HG03457 (cell line): ENCODE measurements at regions not wholly inside any gene's neighbourhood (a gene's known extent, or its start where the extent isn't known, plus 50 kb on each side); places are given as distances from the start of the nearest gene placed in this dataset.
"Not testable (repeated sequence)": the region's sequence is repeated elsewhere in the genome, so short reads cannot be mapped to it uniquely, and the experiment has no call there.

ENCODE experiments used
- ATAC-seq: cut with Tn5 transposase; IDR thresholded peaks from one replicate; pipeline ENCODE4 v1.9.1; 2021; ENCODE audit warnings: moderate number of reproducible peaks; ENCODE audit not compliant: unreplicated experiment

- not testable (repeated sequence) for ATAC-seq
Measured at GRCh38 chr4:97437998-97438705, 705.1 kb downstream of the STPG2 start.

GRCh38 chr4:97453186-97453585 lies 690.1 kb downstream of the STPG2 start:
- no peak for ATAC-seq

DNA sequence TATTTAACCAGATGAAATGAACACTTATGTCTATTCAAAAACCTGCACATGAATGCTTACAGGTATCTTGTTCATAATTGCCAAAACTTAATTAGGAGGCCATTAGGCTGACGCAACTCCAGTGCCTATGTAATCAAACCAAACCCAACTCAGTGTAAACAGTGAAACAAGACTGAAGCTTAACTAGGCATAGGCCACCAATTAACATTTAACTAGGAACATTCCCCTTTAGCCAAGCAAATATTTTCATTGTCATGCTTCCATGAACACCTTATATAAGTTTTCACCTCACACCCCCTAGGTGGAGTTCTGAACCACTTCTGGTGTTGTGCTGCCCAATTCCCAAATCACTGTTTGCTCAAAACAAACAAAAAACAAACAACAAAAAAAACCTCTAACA lies 686.0 kb downstream of the STPG2 start:
- no peak for ATAC-seq

DNA sequence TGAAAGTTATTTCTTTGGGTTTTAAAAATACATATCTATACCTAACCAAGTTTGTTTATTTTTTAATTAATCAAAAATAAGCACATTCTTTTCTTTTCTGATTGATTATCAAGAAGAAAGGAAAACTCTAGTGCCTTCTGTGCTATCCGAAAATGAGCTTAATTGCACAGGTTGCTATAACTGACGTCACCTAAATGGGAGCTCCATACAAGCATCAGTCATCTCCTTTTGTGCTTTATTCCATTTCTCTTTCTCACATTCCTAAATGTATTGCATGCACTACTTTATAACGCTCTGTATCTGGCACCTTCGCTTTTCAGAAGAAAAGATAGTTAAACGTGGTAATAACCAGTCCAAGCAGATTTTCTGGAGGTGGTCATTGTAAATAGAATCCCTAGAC lies 675.0 kb downstream of the STPG2 start:
- no peak for ATAC-seq

DNA sequence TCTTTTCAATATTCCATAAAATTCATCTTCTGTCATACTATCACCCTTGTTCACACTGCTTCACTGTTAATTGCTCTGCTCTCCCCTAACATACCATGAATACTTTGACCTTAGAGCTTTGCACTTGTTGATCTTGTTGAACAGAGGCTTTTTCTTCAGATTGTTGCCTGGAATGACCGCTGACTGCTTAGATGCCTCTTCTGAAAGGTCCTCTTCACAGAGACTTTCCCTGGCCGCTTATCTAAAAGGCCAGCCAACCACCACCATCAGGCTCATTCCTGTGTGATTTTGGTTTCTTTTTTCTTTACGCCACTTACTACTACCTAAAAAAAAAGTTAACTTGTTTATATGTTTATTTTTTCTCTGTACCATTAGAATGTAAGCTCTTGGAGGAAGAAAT lies 667.7 kb downstream of the STPG2 start:
- no peak for ATAC-seq

GRCh38 chr4:97477974-97478373 lies 665.3 kb downstream of the STPG2 start:
- no peak for ATAC-seq

- ATAC-seq: no peak
Measured at GRCh38 chr4:97479388-97479787, 663.9 kb downstream of the STPG2 start.

GRCh38 chr4:97491856-97492255 lies 651.4 kb downstream of the STPG2 start:
- ATAC-seq: no peak

DNA sequence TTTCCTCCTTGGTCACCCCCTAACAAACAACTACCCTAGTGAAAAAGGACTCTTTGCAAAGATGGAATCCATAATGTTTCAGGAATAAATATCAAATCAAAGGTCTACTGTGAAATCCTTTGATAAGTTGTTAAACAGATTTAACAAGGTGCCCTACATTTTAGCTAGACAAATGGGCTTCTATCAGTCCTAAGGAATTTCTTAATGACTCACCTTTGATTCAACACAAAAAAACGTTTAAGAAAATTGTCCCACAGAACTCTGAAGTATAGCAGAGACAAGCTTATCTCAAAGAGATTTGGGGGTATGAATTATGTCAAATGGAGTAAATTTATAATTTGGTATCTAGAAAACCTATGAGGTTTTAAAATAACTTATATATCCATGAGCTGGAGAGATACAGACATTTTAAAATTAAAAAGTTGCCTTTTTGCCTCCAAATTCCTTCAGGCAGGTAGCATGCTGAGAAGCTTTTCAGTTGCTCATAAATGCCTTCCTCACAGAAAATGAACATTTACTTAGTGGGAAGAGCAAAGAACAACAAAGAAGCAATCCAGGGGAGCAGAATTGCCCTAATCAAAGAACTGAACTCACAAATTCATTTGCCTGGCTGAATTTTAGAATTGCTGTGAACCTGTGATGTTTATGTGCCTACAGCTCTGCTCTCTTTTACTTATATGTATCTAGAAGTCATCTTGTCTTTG lies 649.3 kb downstream of the STPG2 start:
- no peak for ATAC-seq

- ATAC-seq: no peak
Measured at GRCh38 chr4:97496298-97496873, 646.9 kb downstream of the STPG2 start.

DNA sequence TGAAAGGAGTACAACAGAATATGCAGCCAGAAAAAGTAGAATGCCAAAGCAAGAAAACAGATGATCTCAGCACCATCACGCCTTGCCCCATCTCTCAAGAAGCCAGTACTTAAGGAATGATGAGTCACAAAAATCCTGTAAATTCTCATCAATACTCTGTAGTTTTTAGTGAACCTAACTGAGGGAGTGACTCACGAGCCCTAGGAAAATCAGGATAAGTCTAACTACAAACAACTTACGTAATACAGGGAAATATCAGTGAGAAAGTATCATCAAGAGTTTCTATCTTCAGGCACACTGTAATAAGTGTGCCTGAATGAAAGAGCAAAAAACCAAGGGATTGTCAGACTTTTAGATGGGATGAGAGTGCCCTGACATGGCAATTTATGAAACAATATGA lies 644.4 kb downstream of the STPG2 start:
- no peak for ATAC-seq

DNA sequence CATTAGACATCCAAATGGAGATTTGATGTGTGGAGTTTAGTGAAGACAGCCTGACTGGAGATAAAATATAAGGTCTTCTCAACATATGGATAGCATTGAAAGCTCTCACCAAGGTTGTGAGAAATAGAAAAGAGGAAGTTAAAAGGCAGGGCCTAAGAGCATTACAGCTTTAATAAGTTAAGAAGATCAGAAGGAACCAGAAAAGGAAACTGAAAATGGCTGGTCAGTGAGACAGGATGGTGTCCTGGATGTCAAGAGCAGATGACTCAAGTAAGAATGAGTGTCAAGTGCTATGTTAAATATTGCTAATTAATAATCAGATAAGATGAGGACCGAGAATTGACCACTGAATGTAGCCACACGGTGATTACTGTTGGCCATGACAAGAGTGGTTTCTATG lies 642.9 kb downstream of the STPG2 start:
- peak; percentile 100 for ATAC-seq

DNA sequence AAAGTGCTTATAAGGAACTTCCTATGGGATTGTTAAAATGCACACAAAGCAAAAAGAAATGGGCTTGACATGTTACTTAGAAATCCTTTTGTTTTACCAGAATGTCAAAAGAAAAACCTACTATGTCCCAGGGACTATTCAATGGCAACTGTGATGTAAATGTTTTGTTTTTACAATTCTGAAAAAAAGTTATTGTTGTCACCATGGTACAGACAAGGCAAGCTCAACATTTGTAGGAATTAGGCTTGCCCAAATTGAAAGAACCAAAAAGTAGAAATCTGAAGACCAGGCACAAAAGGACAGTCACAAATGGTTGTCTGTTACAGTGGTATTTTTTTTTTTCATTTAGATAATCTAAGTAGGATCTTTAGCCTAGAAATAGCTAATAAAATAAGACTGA lies 638.6 kb downstream of the STPG2 start:
- no peak for ATAC-seq

DNA sequence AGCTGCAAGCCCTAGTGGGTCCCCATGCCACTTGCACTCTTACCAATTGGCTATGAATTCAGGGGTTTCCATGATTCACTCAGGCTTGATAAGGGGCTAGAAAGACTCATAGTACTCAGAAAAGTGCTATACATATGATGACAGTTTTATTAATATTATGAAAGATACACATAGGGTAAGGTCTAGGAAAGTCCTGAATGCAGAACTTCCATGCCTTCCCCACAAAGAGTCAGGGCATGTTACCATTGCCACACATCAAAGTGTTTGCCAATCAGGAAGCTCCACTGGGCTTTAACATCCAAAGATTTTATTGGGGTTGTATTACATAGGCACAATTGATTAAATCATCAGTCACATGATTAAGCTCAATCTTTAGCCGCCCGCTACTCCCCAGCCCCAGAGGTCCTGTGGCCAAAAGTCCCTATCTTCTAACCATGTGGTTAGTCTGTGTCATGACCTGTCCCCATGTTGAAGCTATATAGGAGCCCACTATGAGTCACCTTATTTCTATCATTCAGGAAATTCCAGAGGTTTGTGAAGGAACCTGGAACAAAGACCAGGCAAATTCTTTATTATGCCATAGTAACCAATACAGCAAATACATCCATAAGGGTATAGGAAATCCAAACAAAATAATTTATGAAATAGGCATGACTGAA lies 635.6 kb downstream of the STPG2 start:
- no peak for ATAC-seq
